Gastroesophageal sphincter (tissue), 4 donors: ENCODE measurements at regions not wholly inside any gene's neighbourhood (a gene's known extent, or its start where the extent isn't known, plus 50 kb on each side); places are given as distances from the start of the nearest gene placed in this dataset.

Experiments
- ATAC-seq: fragments of 150-250 bp; one replicate; pipeline ENCODE4 v1.9.1; 2016; ENCODE audit warnings: mild to moderate bottlenecking, moderate library complexity
- H3K27ac ChIP-seq, 4 donors: fragments of 200-600 bp; sonication (generic) in 3 of 4; 1 replicate in 3 of 4; 2 replicates in 1 of 4; pipeline ENCODE4 v1.5.1; 2016 to 2019
- H3K27me3 ChIP-seq: fragments of 200-600 bp; sonication (generic); one replicate; pipeline ENCODE4 v1.5.1; 2019
- H3K36me3 ChIP-seq, 2 donors: fragments of 200-600 bp; sonication (generic); one replicate each; pipeline ENCODE4 v1.5.1; 2019; ENCODE audit warnings: control low read depth in 1 of 2
- H3K4me1 ChIP-seq, 3 donors: fragments of 200-600 bp; sonication (generic); 1 replicate in 2 of 3; 2 replicates in 1 of 3; pipeline ENCODE4 v1.5.1; 2016 to 2019; ENCODE audit warnings: control low read depth in 2 of 3
- H3K4me3 ChIP-seq, 2 donors: fragments of 200-600 bp; sonication (generic); one replicate each; pipeline ENCODE4 v1.5.1; 2019; ENCODE audit warnings: mild to moderate bottlenecking in 1 of 2, moderate library complexity in 1 of 2
- H3K9me3 ChIP-seq, 3 donors: fragments of 200-600 bp; sonication (generic); one replicate each; pipeline ENCODE4 v1.5.1; 2017 to 2019; ENCODE audit warnings: control low read depth in 2 of 3
- CTCF ChIP-seq, 4 experiments: fragments of 200-600 bp in 2 of 4; fragments of 450-650 bp in 2 of 4; sonication (generic) in 1 of 4; IDR thresholded peaks; one replicate each; pipeline ENCODE4 v1.5.1; 2017 to 2019; ENCODE audit warnings: antibody characterized with exemption in 4 of 4, mild to moderate bottlenecking in 2 of 4, moderate library complexity in 2 of 4
- EP300 ChIP-seq: sonication (generic); formaldehyde crosslinking; IDR thresholded peaks from one replicate; pipeline ENCODE4 v1.6.1; 2017; ENCODE audit warnings: antibody characterized with exemption, mild to moderate bottlenecking
- POLR2A ChIP-seq, 2 donors: fragments of 450-650 bp; IDR thresholded peaks; one replicate each; pipeline ENCODE4 v1.6.1; 2017; ENCODE audit warnings: antibody characterized with exemption in 2 of 2, mild to moderate bottlenecking in 2 of 2, moderate library complexity in 1 of 2
- POLR2AphosphoS5 ChIP-seq: sonication (generic); formaldehyde crosslinking; IDR thresholded peaks from one replicate; pipeline ENCODE4 v1.6.1; 2017; ENCODE audit warnings: antibody characterized with exemption
- WGBS, 2 donors: methylation state at CpG; one replicate each; pipeline ENCODE4 v1.1.5; 2018; ENCODE audit warnings: low coverage in 1 of 2; 5-methylcytosine and 5-hydroxymethylcytosine counted together

GRCh38 chr15:62941699-62942098, 100.8 kb upstream of the TPM1 start:
- no peak overlapping the region for H3K4me3 ChIP-seq
- no peaks in the 10 kb centered on the region for H3K27me3 ChIP-seq
- no peaks in the 10 kb centered on the region for H3K9me3 ChIP-seq
- peaks cover 6 to 30% (median 25%) of the 10 kb centered on the region in 3 donors for H3K4me1 ChIP-seq
- H3K36me3 ChIP-seq: no peaks in the 10 kb centered on the region
- no peak for ATAC-seq
- H3K27ac ChIP-seq: peak overlapping the region; percentile 66 to 92 (median 85)
- no peak for TF ChIP-seq CTCF (IDR thresholded peaks at IDR 0.05)
- no peak for TF ChIP-seq POLR2A (IDR thresholded peaks at IDR 0.05)
- TF ChIP-seq EP300: no peak
- no peak for TF ChIP-seq POLR2AphosphoS5

- H3K36me3 ChIP-seq: no peaks in the 10 kb centered on the region
- no peak overlapping the region for H3K4me3 ChIP-seq
- no peak for ATAC-seq
- no peaks in the 10 kb centered on the region for H3K27me3 ChIP-seq
- TF ChIP-seq EP300: no peak
- TF ChIP-seq POLR2A (IDR thresholded peaks at IDR 0.05): no peak
- no peak for TF ChIP-seq CTCF (IDR thresholded peaks at IDR 0.05)
- TF ChIP-seq POLR2AphosphoS5: no peak
- WGBS, 2 donors: 70 to 85% methylated on average over 2 to 9 of the region's 9 CpGs
- H3K9me3 ChIP-seq: no peaks in the 10 kb centered on the region
- H3K4me1 ChIP-seq: peaks cover 6 to 30% (median 25%) of the 10 kb centered on the region in 3 donors
- H3K27ac ChIP-seq: peak overlapping the region in 3 of 4 donors; percentile 2 to 85 (median 85)
These were observed 100.1 kb upstream of the TPM1 start for GRCh38 chr15:62942428-62942827.

- Histone ChIP-seq H3K36me3 (no peaks in the 10 kb centered on the region), H3K27ac (no peak overlapping the region), H3K27me3 (no peaks in the 10 kb centered on the region), H3K4me3 (no peak overlapping the region), H3K9me3 (no peaks in the 10 kb centered on the region), H3K4me1 (peaks cover 5 to 24% (median 20%) of the 10 kb centered on the region in 3 donors)
- no peak for ATAC-seq
- TF ChIP-seq POLR2A (IDR thresholded peaks at IDR 0.05) (no peak), CTCF (IDR thresholded peaks at IDR 0.05) (no peak), POLR2AphosphoS5 (no peak), EP300 (no peak)
- WGBS, 2 donors: 94 to 100% methylated on average over 1 to 2 of the region's 2 CpGs
These were observed 97.5 kb upstream of the TPM1 start for GRCh38 chr15:62945063-62945462.

GRCh38 chr15:62945760-62946159, 96.8 kb upstream of the TPM1 start:
- no peaks in the 10 kb centered on the region for H3K9me3 ChIP-seq
- TF ChIP-seq POLR2A (IDR thresholded peaks at IDR 0.05) (no peak), CTCF (IDR thresholded peaks at IDR 0.05) (no peak), POLR2AphosphoS5 (no peak), EP300 (no peak)
- H3K36me3 ChIP-seq: no peaks in the 10 kb centered on the region
- H3K27ac ChIP-seq: no peak overlapping the region
- peaks cover 0 to 17% (median 13%) of the 10 kb centered on the region in 3 donors for H3K4me1 ChIP-seq
- 80 to 85% methylated on average over 1 to 4 of the region's 4 CpGs for WGBS, 2 donors
- ATAC-seq: no peak
- no peak overlapping the region for H3K4me3 ChIP-seq
- H3K27me3 ChIP-seq: no peaks in the 10 kb centered on the region

- TF ChIP-seq CTCF (IDR thresholded peaks at IDR 0.05): no peak
- TF ChIP-seq EP300: no peak
- TF ChIP-seq POLR2AphosphoS5: no peak
- no peak for TF ChIP-seq POLR2A (IDR thresholded peaks at IDR 0.05)
- H3K4me1 ChIP-seq: peaks cover 0 to 5% (median 1%) of the 10 kb centered on the region in 3 donors
- 100% methylated on average over 2 of the region's 2 CpGs; no CpG with 5 or more reads in 1 of the 2 donors for WGBS, 2 donors
- H3K36me3 ChIP-seq: no peaks in the 10 kb centered on the region
- no peaks in the 10 kb centered on the region for H3K9me3 ChIP-seq
- H3K27ac ChIP-seq: no peak overlapping the region
- H3K27me3 ChIP-seq: no peaks in the 10 kb centered on the region
- no peak overlapping the region for H3K4me3 ChIP-seq
- no peak for ATAC-seq
These were observed 95.6 kb upstream of the TPM1 start for GRCh38 chr15:62946940-62947339.
